ENCODE measurements at regions not wholly inside any gene's neighbourhood (a gene's known extent, or its start where the extent isn't known, plus 50 kb on each side); places are given as distances from the start of the nearest gene placed in this dataset.
"Not testable (repeated sequence)": the region's sequence is repeated elsewhere in the genome, so short reads cannot be mapped to it uniquely, and the experiment has no call there.

GRCh38 chr9:101904845-101905244 is 166.4 kb upstream of the GRIN3A start:
- POLR2A ChIA-PET: no interaction called here
- CTCF ChIA-PET: no interaction called here

- POLR2A ChIA-PET: no interaction called here
Measured at GRCh38 chr9:101902051-101902450, 163.6 kb upstream of the GRIN3A start.

GRCh38 chr9:101897196-101897595 is 158.7 kb upstream of the GRIN3A start:
- ChIA-PET CTCF (no interaction called here), POLR2A (no interaction called here)

More at GRCh38 chr9:101902051-101902450, 163.6 kb upstream of the GRIN3A start:
- CTCF ChIA-PET: no interaction called here

- ChIA-PET CTCF (no interaction called here), POLR2A (no interaction called here)
Measured at GRCh38 chr9:101893661-101894646, 155.5 kb upstream of the GRIN3A start.

GRCh38 chr9:101881508-101881907 is 143.1 kb upstream of the GRIN3A start:
- ChIA-PET POLR2A (no interaction called here), CTCF (no interaction called here)

GRCh38 chr9:101880846-101881245 is 142.4 kb upstream of the GRIN3A start:
- POLR2A ChIA-PET: no interaction called here
- CTCF ChIA-PET: no interaction called here

- ChIA-PET CTCF (interaction anchor here (0.9 kb wide), 1 partner anchor 20 kb away, joined by 3 read pairs; no protein-coding TSS in a partner anchor), POLR2A (no interaction called here)
Measured at GRCh38 chr9:101878734-101879133, 140.3 kb upstream of the GRIN3A start.

- ChIA-PET CTCF (no interaction called here), POLR2A (no interaction called here)
Measured at GRCh38 chr9:101877439-101877838, 139.0 kb upstream of the GRIN3A start.

- POLR2A ChIA-PET: no interaction called here
- CTCF ChIA-PET: no interaction called here
Measured at GRCh38 chr9:101861472-101861871, 123.0 kb upstream of the GRIN3A start.

GRCh38 chr9:101860920-101861319 is 122.5 kb upstream of the GRIN3A start:
- ChIA-PET POLR2A (no interaction called here), CTCF (no interaction called here)

GRCh38 chr9:101859620-101860019 is 121.2 kb upstream of the GRIN3A start:
- CTCF ChIA-PET: no interaction called here
- POLR2A ChIA-PET: no interaction called here

GRCh38 chr9:101858026-101858425 is 119.6 kb upstream of the GRIN3A start:
- CTCF ChIA-PET: no interaction called here

GRCh38 chr9:101849102-101849707 is 110.8 kb upstream of the GRIN3A start:
- ChIA-PET CTCF (no interaction called here), POLR2A (no interaction called here)

More at GRCh38 chr9:101858026-101858425, 119.6 kb upstream of the GRIN3A start:
- POLR2A ChIA-PET: no interaction called here

- CTCF ChIA-PET: no interaction called here
- POLR2A ChIA-PET: no interaction called here
Measured at GRCh38 chr9:101848485-101848919, 110.1 kb upstream of the GRIN3A start.

GRCh38 chr9:101846161-101846560 is 107.7 kb upstream of the GRIN3A start:
- ChIA-PET CTCF (no interaction called here), POLR2A (no interaction called here)

- CTCF ChIA-PET: no interaction called here
- POLR2A ChIA-PET: no interaction called here
Measured at GRCh38 chr9:101840694-101841188, 102.3 kb upstream of the GRIN3A start.

- CTCF ChIA-PET, POLR2A ChIA-PET: not testable (repeated sequence)
Measured at GRCh38 chr9:101838988-101839387, 100.5 kb upstream of the GRIN3A start.

- POLR2A ChIA-PET: no interaction called here
- CTCF ChIA-PET: no interaction called here
Measured at GRCh38 chr9:101836021-101836420, 97.6 kb upstream of the GRIN3A start.

- CTCF ChIA-PET: no interaction called here
- POLR2A ChIA-PET: no interaction called here
Measured at GRCh38 chr9:101832486-101832885, 94.0 kb upstream of the GRIN3A start.

- CTCF ChIA-PET, POLR2A ChIA-PET: not testable (repeated sequence)
Measured at GRCh38 chr9:101821450-101821849, 83.0 kb upstream of the GRIN3A start.

- POLR2A ChIA-PET, CTCF ChIA-PET: not testable (repeated sequence)
Measured at GRCh38 chr9:101820983-101821382, 82.5 kb upstream of the GRIN3A start.
